SK-N-MC (cell line): ENCODE measurements at regions not wholly inside any gene's neighbourhood (a gene's known extent, or its start where the extent isn't known, plus 50 kb on each side); places are given as distances from the start of the nearest gene placed in this dataset.

Experiments used
- EZH2 ChIP-seq: fragments of 200-600 bp; sonication (generic); IDR thresholded peaks from one replicate; pipeline ENCODE4 v1.6.1; 2017; ENCODE audit warnings: antibody characterized with exemption
- FOXP2 ChIP-seq: optimal IDR thresholded peaks from 2 replicates; pipeline ENCODE3; 2011; ENCODE audit warnings: mild to moderate bottlenecking, moderate library complexity; ENCODE audit not compliant: insufficient read depth; ENCODE audit errors: extremely low read length, control extremely low read depth
- POLR2AphosphoS5 ChIP-seq: IDR thresholded peaks from 2 replicates; pipeline ENCODE4 v1.6.1; 2012; ENCODE audit warnings: mild to moderate bottlenecking, low read depth, low read length, borderline replicate concordance

- TF ChIP-seq EZH2 (no peak), POLR2AphosphoS5 (no peak), FOXP2 (no peak)
Observed at GRCh38 chr12:131589221-131589897, 121.5 kb upstream of the SFSWAP start.
